Lower leg skin (tissue), 4 donors: ENCODE measurements at regions not wholly inside any gene's neighbourhood (a gene's known extent, or its start where the extent isn't known, plus 50 kb on each side); places are given as distances from the start of the nearest gene placed in this dataset.

Experiments
- DNase-seq, 2 donors: peaks; one replicate each; pipeline ENCODE4 v3.0.0-alpha.2; 2019; ENCODE audit warnings: low spot score in 2 of 2
- H3K4me3 ChIP-seq: fragments of 200-600 bp; sonication (generic); 2 replicates; pipeline ENCODE4 v1.5.1; 2017; ENCODE audit warnings: mild to moderate bottlenecking, low read depth; ENCODE audit not compliant: poor library complexity, severe bottlenecking
- CTCF ChIP-seq, 3 donors: fragments of 450-650 bp; IDR thresholded peaks; one replicate each; pipeline ENCODE4 v1.5.1; 2016; ENCODE audit warnings: antibody characterized with exemption in 3 of 3, mild to moderate bottlenecking in 3 of 3, moderate library complexity in 2 of 3
- POLR2A ChIP-seq, 2 donors: fragments of 450-650 bp; IDR thresholded peaks; one replicate each; pipeline ENCODE4 v1.6.1; 2016 to 2017; ENCODE audit warnings: antibody characterized with exemption in 2 of 2, mild to moderate bottlenecking in 1 of 2, moderate library complexity in 1 of 2
- WGBS, 2 donors: methylation state at CpG; one replicate each; pipeline ENCODE4 v1.1.5; 2018; 5-methylcytosine and 5-hydroxymethylcytosine counted together
- intact Hi-C: fragments of 100-400 bp; cut with DNase I; formaldehyde crosslinking; loops from one replicate; pipeline ENCODE4 v1.15.0; 2023; ENCODE audit warnings: low total_unique reads

GRCh38 chr7:33711231-33712019 lies 193.9 kb upstream of the BMPER start:
- DNase-seq = no peak
- WGBS, 2 donors = 91 to 92% methylated on average over 6 of the region's 6 CpGs
- intact Hi-C loops = no loop called here
- H3K4me3 ChIP-seq = no peak overlapping the region
- no peak for TF ChIP-seq CTCF (IDR thresholded peaks at IDR 0.05)
- TF ChIP-seq POLR2A (IDR thresholded peaks at IDR 0.05) = no peak

GRCh38 chr7:33712020-33712414 lies 193.3 kb upstream of the BMPER start:
- WGBS, 2 donors = 90 to 95% methylated on average over 4 of the region's 4 CpGs
- no peak for TF ChIP-seq CTCF (IDR thresholded peaks at IDR 0.05)
- TF ChIP-seq POLR2A (IDR thresholded peaks at IDR 0.05) = no peak
- no peak for DNase-seq
- intact Hi-C loops = no loop called here
- H3K4me3 ChIP-seq = no peak overlapping the region

GRCh38 chr7:33714208-33714607 lies 191.1 kb upstream of the BMPER start:
- 95 to 96% methylated on average over 5 of the region's 5 CpGs for WGBS, 2 donors
- H3K4me3 ChIP-seq = no peak overlapping the region
- TF ChIP-seq CTCF (IDR thresholded peaks at IDR 0.05) (no peak), POLR2A (IDR thresholded peaks at IDR 0.05) (no peak)
- no peak for DNase-seq
- intact Hi-C loops = no loop called here

GRCh38 chr7:33716581-33717477 lies 188.5 kb upstream of the BMPER start:
- 70% methylated on average over 2 of the region's 2 CpGs for WGBS, 2 donors
- no peak for TF ChIP-seq CTCF (IDR thresholded peaks at IDR 0.05)
- TF ChIP-seq POLR2A (IDR thresholded peaks at IDR 0.05) = no peak
- H3K4me3 ChIP-seq = no peak overlapping the region
- intact Hi-C loops = no loop called here
- no peak for DNase-seq

GRCh38 chr7:33719059-33719581 lies 186.2 kb upstream of the BMPER start:
- peak in 1 of 2 donors; percentile 52 for DNase-seq
- intact Hi-C loops = no loop called here
- WGBS, 2 donors = 63 to 65% methylated on average over 5 of the region's 5 CpGs
- TF ChIP-seq POLR2A (IDR thresholded peaks at IDR 0.05) (no peak), CTCF (IDR thresholded peaks at IDR 0.05) (no peak)
- H3K4me3 ChIP-seq = no peak overlapping the region
